GM19438 (cell line): ENCODE measurements at regions not wholly inside any gene's neighbourhood (a gene's known extent, or its start where the extent isn't known, plus 50 kb on each side); places are given as distances from the start of the nearest gene placed in this dataset.
"Not testable (repeated sequence)": the region's sequence is repeated elsewhere in the genome, so short reads cannot be mapped to it uniquely, and the experiment has no call there.

Source experiments
- ATAC-seq: cut with Tn5 transposase; IDR thresholded peaks from one replicate; pipeline ENCODE4 v1.9.1; 2021; ENCODE audit warnings: low read depth; ENCODE audit not compliant: unreplicated experiment

DNA sequence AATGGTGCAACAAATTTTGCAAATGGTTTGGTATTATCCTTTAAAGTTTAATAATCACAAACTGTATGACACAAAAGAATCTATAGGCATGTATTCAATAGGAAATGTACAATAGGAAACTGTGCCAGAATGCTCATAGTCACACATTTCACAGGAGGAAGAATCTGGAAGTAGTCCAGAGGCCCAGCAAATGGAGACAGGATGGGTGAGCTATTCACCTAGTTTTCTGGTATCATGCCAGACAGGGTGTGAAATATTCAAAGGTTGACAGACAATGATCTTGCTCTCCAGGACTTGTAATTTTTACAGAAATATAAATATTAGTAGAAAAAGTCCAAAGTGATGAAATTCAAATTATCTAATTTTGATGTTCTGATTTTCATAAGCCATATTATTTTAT lies 520.1 kb upstream of the IMPG1 start:
- no peak for ATAC-seq

DNA sequence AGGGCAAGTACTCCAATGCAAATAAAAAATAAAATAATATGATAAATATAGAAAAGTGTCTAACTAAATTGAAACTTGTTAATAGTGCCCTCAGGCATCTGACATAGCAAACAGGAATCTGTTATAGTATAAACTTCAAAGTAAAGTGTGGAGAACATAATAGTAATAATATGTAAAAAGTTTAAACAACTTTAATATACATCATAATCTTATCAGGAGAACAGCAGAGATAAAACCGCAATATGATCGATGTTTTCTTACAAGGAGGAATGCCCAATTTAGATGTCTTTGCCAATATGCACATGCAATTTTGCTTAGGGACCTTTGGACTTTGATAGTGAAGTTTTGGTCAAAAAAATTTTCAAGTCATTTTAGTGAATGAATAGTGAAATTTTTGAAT lies 514.8 kb upstream of the IMPG1 start:
- no peak for ATAC-seq

DNA sequence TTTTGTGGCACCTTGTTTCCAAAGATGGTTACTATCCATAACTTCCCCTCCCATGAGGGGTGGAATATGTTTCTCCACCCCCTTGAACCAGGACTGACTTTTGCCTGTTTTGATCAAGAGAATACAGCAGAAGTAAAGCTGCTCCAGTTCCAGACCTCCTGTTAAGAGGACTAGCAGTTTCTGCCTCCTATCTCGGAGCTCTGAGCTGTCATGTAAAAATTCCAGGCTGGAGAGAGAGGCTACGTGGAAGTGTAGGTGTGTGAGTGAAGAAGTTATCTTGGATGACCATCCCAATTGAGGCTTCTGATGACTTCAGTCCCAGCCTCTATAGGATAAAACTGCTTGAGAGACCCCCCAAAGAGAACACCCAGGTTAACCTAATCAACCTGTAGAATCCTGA lies 511.7 kb upstream of the IMPG1 start:
- ATAC-seq = no peak

DNA sequence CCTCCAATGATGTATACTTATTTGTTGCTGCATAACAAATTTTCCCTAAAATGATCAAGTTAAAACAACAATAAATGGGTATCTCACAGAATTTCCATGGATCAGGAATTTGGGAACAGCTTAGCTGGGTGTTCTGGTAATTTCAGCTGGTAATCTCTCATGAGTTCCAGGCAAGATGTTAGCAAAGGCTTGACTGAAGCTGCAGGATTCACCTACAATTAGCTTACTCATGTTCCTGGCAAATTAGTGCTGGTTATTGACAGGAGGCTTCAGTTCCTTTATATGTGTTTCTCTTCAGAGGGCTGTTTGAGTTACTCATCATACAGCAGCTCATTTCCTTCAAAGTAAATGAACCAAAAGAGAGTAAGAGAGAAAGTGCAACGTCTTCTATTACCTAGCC lies 506.3 kb upstream of the IMPG1 start:
- no peak for ATAC-seq

DNA sequence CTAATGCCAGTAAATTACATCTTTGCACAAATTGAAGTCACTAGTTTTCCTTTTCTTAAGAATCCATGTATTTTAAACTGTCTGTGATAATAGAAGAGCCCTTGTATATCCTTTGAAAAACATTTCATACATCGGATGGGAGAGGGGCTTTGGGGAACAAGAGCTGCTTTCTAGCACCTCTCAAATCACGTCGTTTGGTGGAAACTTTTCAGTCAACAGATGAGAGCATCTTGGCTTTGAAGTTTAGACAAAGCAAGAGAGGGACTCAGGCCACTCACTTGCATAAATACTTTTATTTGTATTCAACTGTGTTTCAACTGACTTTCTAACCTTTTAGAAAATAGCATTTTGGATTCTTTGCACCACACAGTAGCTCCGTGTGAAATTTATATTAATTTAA lies 502.3 kb upstream of the IMPG1 start:
- no peak for ATAC-seq

DNA sequence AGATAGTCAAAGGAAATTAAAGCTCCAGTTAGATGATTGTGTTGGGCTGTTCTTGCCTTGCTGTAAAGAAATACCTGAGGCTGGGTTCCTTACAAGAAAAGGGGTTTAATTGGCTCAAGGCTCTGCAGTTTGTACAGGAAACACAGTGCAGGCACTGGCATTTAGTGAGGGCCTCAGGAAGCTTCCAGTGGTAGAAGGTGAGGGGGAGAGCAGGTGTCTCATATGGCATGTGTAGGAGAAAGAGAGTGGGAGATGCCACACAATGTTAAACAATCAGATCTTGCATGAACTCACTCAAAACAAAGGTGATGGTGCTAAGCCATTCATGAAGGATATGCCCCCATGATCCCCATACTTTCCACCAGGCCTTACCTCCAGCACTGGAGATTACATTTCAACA lies 493.5 kb upstream of the IMPG1 start:
- no peak for ATAC-seq

DNA sequence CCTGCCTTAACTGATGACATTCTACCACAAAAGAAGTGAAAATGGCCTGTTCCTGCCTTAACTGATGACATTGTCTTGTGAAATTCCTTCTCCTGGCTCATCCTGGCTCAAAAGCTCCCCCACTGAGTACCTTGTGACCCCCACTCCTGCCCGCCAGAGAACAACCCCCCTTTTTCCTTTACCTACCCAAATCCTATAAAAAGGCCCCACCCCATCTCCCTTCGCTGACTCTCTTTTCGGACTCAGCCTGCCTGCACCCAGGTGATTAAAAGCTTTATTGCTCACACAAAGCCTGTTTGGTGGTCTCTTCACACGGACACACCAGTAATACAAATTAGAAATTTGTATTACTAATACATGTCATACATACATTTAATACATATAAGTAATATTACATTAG lies 489.9 kb upstream of the IMPG1 start:
- ATAC-seq = not testable (repeated sequence)

DNA sequence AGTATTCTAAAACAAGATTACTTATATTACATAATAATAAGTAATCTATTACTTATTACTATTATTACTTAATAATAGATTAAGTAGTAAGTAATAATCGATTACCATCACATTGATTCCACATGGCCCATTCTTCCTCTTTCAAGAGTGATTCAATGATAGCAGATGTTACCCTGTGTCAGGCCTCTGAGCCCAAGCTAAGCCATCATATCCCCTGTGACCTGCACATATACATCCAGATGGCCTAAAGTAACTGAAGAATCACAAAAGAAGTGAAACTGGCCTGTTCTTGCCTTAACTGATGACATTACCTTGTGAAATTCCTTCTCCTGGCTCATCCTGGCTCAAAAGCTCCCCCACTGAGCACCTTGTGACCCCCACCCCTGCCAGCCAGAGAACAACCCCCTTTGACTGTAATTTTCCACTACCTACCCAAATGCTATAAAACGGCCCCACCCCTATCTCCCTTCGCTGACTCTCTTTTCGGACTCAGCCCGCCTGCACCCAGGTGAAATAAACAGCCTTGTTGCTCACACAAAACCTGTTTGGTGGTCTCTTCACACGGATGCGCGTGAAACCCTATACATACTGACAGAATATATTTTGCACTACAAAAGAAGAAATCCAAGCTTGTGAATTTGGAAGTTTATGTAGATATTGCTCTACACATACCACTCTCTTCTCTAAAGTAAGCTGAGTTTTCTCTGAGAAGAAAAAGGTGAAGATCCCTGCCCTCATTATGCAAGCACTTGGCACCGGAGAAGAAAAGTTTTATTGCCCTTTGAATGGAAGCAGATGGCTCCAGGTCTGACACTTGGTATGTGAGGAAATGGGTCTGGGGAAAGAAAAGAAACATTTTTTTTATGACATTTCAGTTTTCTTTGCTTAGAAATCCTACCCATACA lies 488.6 kb upstream of the IMPG1 start:
- not testable (repeated sequence) for ATAC-seq

DNA sequence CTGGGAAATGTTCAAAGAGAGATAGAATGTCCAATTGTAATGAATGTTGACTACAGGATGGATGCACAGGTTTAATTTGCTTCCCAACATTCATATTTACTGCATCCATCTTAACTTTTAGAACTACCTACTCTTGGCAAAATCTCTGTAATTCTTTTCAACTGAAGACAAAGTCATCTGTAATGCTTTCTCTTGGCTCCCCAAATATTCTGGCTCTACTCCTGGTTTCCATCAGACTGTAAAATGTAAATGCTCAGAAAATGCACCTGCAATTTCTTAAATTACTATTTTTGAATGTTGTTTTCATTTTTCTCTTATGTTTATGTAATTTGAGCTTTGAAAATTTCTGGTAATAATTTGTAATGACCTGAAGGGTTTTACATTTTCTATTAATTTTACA lies 480.8 kb upstream of the IMPG1 start:
- no peak for ATAC-seq

DNA sequence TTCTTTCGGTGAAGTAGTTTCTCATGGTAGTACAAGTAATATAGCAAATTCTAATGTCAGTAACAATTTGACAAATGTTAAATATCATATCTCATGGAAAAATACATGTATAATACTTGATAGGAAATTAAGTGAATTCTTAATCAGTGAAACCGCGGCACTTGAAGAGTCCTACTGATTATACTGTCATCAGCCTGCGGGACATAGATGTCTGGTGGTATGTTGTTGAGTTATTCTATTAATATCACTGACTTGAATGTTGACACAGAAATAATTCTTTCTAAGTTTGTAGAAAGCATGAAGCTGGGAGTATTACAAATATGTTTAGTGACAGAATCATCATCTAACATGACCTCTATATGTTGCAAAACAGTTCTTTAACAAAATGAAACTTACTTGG lies 479.8 kb upstream of the IMPG1 start:
- ATAC-seq = no peak

DNA sequence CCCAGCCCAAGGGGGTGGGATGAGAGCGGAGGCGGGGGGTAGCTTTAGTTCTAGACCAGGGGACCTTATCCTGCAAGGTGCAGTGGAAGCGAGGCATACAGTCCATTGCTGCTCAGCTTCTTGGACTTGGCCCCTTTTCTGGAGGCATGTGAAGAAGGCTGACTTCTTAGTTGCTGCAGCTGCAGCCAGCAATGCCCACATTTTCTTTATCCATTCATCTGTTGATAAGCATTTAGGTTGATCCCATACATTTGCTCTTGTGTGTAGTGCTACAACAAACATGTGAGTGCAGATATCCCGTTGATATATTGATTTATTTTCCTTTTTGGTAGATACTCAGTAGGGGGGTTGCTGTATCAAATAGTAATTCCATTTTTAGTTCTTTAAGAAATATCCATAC lies 461.2 kb upstream of the IMPG1 start:
- ATAC-seq = no peak

DNA sequence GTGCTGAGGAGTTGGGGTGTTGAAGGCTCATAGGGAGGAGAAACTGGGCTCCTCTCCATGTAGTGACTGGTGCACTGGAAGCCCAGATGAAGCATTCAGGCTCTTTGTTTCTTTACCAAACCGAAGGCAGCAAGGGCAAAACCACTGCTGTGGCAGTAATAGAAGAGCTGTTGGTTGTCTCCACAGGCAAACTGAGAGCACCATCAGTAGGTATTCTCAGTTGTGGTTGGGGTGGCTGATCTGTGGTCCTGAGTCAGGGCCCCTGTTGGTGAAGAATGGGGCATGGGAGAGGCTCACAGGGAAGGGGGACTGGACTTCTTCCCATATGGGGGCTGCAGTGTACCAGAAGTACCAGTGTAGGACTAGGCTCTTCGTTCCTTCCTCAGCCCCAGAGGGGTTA lies 460.2 kb upstream of the IMPG1 start:
- ATAC-seq = no peak

DNA sequence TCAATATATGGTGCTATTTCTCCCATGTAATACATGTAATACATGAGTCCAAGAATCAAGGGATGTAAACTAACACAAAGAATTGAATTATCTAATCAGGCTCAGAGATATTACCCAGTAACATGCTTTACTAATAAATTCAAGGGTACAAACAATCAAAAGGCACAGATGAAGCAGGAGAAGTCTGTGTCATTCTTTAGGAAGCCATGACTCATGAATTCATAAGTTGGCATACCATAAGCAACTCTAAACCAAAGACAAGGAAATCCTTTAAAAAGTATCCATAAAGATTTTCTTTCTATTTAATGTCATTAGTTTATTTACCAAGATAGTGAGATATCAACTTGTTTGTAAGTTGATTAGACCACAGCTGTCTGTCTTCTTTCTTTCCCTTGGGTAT lies 446.0 kb upstream of the IMPG1 start:
- ATAC-seq = no peak

DNA sequence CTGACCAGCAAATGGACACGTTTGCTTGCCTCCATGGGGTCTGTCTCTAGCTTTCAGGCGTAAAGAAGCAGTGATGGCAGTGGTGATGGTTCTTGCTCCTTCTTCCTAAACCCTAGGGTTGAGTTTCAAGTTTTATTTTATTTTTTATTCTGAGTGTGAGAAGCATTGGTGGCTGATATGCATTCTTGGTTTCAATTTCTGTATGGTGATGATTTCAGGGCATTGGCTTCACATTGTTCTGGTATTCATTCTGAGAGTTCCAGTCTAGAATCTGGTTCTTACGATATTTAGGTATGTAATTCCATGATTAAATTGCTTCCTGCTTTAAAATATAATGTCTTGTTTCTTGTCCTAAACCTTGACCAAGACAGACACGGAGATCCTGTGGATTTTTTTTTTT lies 444.5 kb upstream of the IMPG1 start:
- ATAC-seq = no peak

DNA sequence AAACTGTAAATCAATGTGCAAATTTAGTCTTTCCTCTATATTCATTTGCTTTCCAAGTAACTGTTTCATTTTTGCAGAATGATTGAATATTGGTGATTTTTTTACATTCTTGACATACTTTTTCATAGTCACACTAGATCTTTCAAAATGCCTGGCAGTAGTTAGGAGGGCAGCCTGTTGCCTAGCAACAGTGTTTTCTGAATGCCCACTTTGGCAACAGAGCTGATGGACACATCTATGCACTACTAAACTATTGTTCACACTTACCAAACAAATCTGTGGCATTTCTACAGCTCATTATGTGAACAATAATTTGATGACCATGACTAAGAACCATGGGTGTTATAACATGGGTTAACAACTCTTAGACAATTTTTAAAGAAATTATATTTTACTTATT lies 438.0 kb upstream of the IMPG1 start:
- ATAC-seq = no peak

DNA sequence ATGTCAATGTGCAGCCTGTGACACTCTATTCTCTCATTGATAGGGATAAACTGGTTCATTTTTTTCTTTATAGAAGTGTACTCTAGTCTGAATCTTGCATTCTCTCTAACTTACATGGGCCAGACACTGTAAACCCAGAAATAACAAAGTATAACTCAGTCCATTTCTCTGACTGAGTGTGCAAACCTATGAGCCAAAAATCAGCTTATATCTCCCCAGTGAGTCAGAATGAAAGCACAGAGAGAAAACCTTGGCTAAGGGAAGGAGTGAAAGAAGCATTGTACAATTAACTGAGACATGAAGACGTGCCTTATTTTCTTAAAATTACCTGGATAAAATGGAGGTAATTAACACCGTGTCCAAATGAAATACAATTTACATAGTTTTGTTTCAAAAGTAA lies 436.9 kb upstream of the IMPG1 start:
- no peak for ATAC-seq

DNA sequence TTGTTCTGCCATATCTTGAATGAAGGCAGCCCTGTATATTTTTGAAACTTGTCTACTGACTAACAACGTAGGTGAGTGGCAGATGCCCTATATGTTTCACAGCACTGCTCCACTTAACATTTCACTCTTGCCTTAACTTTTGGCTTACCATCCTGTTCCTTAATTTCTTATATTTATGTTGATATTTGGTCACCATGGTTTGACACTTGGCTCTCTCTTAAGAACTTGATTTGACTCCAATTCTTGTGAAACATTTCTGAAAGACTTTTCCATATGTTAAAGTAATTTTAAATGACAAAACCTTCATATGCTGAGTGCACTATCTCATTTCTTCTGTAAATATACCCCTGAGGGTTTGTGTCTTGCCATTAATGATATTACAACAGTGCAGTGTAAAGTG lies 434.3 kb upstream of the IMPG1 start:
- no peak for ATAC-seq

DNA sequence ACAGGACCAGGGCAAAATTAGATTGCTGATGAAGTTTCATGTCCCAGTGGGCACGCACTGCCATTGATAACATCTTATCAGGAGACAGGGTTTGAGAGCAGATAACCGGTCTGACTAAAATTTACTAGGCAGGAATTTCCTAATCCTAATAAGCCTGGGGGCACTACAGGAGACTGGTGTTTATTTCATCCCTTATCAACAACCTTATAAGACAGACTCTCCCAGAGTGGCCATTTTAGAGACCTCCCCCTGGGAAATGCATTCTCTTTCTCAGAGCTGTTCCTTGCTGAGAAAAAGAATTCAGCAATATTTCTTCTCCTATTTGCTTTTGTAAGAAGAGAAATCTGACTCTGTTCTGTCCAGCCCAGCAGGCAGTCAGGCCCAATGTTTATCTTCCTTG lies 423.4 kb upstream of the IMPG1 start:
- ATAC-seq = no peak

DNA sequence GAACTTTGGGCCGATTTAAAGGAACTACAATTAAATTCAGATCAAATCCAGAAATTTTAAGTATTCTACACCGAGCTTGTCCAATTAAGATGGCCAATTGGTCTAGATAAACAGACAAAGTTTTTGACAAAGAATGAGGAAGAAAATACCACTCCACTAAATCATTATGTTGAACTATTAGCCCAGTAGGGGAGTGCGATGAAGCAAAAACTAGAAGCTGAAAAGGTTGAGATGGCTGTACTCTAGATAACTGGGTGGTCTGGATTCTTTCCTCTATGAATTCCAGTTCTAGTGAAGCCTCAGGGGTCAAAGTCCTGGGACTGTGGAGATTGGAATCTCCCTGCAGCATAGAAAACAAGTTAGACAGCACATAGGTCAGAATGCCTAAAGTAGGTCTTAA lies 418.9 kb upstream of the IMPG1 start:
- ATAC-seq = not testable (repeated sequence)

DNA sequence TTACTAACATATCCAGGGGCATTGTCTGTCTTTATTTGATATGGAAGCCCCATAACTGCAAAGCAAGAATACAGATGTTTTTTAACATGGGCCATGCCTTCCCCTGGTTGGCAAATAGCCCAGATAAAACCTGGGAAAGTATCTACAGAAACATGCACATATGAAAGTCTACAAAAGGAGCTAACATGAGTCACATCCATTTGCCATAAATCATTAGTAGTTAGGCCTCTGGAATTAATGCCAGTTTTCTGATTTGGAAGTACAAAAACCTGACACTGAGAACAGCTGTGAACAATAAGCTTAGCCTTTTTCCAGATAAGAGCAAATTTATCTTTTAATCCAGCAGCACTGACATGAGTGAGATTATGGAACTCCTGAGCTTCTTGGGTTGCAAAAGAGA lies 418.0 kb upstream of the IMPG1 start:
- ATAC-seq = no peak

DNA sequence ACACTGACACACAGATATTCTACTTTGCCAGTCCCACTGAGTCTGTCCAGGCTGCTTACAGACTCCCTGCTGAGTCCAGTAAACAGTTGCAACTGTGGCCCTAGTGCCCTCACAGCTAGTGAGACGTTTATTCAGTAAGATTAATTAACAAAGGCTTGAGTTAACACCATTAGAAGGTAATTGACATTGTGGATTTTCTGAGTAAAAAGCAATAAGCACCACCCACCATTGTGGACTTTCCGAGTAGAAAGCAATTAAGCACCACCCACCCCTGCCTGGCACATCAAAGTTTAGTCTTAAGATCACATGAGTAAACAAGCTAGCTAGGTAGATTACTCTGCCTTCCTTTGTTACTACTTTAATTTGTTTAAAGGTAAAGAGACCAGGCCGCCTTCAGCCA lies 408.6 kb upstream of the IMPG1 start:
- no peak for ATAC-seq

DNA sequence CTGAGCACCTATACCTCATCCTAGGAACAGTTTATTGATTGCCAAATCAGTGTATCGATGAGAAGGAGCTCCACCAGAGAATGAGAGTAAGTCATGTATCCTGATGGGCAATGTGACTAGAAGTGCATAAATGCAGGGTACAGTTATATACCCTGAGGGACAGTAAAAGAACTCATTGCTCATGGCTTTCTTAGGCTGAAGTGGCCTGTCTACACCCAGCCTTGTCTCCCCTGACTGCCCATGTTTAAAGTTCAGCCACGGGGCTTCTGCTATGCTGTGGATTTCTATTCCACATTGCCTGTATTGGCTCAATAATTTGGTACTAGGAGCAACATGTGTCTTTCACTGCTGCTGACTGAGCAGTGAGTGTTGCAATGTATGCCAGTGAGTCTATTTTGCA lies 400.4 kb upstream of the IMPG1 start:
- ATAC-seq = no peak

DNA sequence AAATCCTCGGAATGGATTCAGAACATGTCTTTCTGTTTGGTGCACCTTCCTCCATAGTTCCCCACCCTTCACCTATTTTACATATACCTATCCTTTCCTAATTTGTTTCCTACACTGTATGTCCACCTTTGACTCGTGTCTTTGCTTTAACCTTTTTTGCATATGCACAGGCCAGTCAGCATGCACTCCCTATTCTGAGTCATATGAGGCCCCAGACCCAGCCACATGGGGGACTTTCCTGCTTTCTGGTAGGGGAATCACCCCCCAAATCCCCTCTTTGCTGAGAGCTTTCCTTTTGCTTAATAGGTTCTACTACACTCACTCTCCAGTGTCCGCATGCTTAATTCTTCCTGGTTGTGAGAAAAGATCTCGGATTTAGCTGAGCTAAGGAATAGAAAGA lies 393.8 kb upstream of the IMPG1 start:
- no peak for ATAC-seq
